ENCODE measurements at regions not wholly inside any gene's neighbourhood (a gene's known extent, or its start where the extent isn't known, plus 50 kb on each side); places are given as distances from the start of the nearest gene placed in this dataset.
"Not testable (repeated sequence)": the region's sequence is repeated elsewhere in the genome, so short reads cannot be mapped to it uniquely, and the experiment has no call there.

DNA sequence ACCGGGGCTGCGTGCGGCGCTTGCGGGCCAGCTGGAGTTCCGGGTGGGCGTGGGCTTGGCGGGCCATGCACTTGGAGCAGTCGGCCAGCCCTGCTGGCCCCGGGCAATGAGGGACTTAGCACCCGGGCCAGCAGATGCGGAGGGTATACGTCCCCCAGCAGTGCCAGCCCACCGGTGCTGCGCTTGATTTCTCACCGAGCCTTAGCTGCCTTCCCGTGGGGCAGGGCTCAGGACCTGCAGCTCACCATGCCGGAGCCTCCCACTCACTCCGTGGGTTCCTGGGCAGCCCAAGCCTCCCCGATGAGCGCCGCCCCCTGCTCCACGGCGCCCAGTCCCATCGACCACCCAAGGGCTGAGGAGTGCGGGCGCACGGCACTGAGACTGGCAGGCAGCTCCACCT, 51.4 kb upstream of the INPP4B start:
- in situ Hi-C loops (cut with HindIII; ENCODE audit: low pct_unique_long_range_greater_than_20kb, low sequenced_read_pairs): not testable (repeated sequence)

DNA sequence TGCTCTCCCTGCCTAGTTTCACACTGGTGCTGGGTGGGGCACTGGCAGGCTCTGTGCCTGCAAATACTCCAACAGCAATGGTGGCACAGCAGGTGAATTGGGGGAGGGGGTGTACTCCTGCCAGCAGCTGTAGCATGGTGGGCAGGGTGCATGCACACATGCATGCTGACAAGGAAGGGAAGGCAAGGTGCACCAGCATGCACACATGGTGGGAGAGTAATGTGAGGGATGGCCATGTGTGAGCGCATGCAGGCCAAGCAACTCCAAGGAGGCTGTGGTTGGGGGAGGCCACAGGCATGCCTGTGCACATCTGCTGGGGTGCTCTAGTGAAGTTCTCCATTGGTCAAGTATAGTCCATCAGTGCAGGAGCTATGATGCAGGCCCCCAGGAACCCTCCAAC, 54.5 kb upstream of the INPP4B start:
- in situ Hi-C loops (cut with HindIII; ENCODE audit: low pct_unique_long_range_greater_than_20kb, low sequenced_read_pairs): no loop called here

More for the DNA sequence above, 51.4 kb upstream of the INPP4B start:
- DNase-seq (ENCODE audit: low read depth, low spot score): not testable (repeated sequence)

DNA sequence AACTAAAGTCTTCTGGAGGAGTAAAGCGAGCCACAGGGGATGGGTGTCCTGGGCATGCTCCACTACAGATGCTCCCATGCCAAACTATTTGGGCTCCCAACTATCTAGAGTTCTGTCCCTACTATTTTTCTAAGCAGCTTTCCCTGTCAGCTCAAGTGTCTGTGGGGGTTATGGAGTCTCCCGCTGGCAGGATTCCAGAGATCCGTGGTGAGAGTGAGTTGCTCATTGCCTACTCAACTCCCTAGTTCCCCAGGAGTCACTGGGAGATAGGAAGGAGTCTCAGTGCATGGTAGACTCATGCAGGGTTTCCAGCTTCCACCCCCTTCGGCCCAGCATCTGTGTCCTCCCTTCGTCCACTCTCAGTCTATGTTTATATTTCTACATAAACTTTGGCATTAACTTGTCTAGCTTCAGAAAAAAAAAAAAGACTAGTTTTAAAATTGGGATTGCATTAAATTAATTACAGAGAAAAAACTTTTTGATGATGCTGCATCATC, 55.1 kb upstream of the INPP4B start:
- in situ Hi-C loops (cut with HindIII; ENCODE audit: low pct_unique_long_range_greater_than_20kb, low sequenced_read_pairs): no loop called here
- DNase-seq (ENCODE audit: low read depth, low spot score): no peak

More for the DNA sequence above, 54.5 kb upstream of the INPP4B start:
- DNase-seq (ENCODE audit: low read depth, low spot score): no peak

DNA sequence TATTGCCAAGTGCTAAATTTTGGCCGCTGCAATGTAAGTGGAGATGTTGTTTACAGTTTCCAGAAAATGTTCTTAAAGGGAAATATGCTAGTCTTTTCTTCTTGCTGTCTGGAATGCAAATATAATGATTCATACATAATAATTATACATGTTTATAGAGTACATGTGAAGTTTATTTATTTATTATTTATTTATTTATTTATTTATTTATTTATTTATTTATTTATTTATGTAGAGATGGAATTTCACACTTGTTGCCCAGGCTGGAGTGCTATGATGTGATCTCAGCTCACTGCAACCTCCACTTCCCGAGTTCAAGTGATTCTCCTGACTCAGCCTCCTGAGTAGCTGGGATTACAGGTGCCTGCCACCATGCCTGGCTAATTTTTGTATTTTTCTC, 57.5 kb upstream of the INPP4B start:
- DNase-seq (ENCODE audit: low read depth, low spot score); in situ Hi-C loops (cut with HindIII; ENCODE audit: low pct_unique_long_range_greater_than_20kb, low sequenced_read_pairs): not testable (repeated sequence)

DNA sequence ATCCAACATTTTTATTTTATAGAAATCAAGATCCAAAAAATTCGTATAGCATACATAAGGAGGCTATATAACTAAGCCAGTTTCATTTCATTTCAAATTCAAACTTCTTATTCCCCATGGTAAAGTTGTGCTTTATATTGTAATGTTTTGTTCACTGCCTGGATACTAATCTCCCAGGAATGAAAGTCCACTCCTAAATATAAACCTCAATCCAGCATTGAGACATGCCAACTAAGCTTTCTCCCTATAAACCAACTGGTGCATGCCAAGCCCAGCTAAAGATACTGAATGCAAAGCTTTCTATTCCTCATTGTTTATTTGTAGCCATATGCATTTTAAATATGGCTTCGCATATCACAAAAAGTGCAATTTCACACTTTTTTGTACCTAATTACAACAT, 63.8 kb upstream of the INPP4B start:
- in situ Hi-C loops (cut with HindIII; ENCODE audit: low pct_unique_long_range_greater_than_20kb, low sequenced_read_pairs): no loop called here
- no peak for DNase-seq (ENCODE audit: low read depth, low spot score)

DNA sequence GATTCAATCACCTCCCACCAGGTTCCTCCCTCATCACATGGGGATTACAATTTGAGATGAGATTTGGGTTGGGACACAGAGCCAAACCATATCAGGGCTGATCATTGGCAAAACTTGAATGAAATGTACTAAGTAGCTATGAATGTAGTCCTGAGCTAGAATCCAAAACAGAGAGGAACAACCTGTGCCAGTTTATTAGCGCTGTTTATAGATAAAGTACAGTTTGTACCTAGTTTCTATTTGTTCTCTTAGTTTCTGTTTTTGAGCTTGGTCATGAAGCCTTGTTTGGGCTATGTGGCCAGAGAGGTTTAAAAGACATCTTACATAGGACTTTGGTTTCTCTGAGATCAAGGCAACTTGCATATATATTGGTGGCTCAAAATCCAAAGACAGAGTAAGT, 66.9 kb upstream of the INPP4B start:
- no peak for DNase-seq (ENCODE audit: low read depth, low spot score)
- in situ Hi-C loops (cut with HindIII; ENCODE audit: low pct_unique_long_range_greater_than_20kb, low sequenced_read_pairs): no loop called here

DNA sequence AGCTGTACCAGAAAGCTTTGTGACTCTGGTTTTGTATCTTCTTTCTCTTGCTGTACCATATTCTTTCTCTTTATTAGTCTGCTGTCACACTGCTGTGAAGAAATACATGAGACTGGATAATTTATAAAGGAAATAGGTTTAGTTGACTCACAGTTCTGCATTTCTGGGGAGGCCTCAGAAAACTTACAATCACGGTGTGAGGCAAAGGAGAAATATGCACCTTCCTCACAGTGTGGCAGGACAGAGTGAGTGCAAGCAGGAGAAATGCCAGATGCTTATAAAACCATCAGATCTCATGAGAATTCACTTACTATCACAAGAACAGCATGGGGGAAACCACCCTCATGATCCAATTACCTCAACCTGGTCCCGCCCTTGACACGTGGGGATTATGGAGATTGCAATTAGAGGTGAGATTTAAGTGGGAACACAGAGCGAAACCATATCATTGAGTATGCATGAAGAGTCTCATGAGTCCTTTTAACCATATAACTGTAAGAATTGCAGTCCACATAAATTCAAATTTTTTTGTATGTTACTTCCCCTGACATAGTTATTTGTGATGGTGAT, 67.4 kb upstream of the INPP4B start:
- in situ Hi-C loops (cut with HindIII; ENCODE audit: low pct_unique_long_range_greater_than_20kb, low sequenced_read_pairs): no loop called here

DNA sequence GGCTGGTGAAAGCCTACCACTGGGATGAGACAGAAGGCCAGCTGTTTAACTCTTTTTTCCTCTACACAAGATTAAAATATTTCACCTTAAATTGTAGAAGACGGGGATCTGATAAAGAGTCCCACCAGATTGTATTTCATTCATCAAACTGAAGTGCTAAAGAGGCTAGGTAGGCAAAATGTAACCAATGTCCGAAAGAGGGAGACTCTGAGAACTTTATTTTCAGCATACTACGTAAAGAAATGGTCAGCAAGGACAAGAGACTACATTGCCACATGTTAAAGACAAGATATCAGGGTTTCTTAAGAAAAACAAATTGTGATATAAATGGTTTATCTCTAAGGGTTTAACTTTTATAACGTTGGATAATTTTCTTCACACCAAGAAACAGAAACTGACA, 71.6 kb upstream of the INPP4B start:
- in situ Hi-C loops (cut with HindIII; ENCODE audit: low pct_unique_long_range_greater_than_20kb, low sequenced_read_pairs): no loop called here
- peak; percentile 52 for DNase-seq (ENCODE audit: low read depth, low spot score)

More for the DNA sequence above, 67.4 kb upstream of the INPP4B start:
- DNase-seq (ENCODE audit: low read depth, low spot score): no peak

DNA sequence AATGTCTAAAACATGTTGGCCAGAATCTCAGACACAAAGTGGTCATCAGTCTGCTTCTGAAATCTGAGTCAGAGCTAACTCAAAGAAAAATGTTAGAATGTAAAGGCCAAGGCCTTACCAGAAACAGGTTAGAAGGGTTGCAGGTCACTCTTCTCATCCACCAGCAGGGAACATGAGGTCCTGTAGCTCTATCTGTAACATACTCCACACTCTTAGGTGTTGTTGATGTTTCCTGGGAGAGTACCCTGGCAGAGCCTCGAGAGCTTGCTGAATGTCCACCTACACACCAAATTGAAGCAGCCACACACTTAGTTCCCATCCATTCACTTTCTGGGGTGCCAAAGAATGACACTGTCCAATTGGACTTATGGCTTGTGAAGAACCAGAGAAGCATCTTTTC, 76.6 kb upstream of the INPP4B start:
- DNase-seq (ENCODE audit: low read depth, low spot score): no peak
- in situ Hi-C loops (cut with HindIII; ENCODE audit: low pct_unique_long_range_greater_than_20kb, low sequenced_read_pairs): no loop called here

DNA sequence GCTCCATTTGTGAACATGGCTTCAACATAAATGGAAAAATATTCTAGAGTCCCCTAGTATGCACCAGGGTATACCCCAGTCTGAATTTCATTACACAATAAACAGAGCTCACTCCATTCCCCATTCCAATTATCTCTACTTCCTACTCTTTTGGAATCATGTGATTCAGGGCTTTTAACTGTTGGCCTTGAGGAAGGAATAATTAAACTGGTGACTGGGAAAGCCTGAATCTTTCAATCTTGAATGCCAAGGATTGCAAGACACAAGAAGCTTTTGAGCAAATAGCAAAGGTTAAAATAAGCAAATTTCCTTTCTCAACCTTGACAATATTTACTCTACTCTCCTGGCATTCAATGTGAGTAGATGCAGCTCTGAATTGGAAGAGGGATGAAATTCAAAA, 77.5 kb upstream of the INPP4B start:
- DNase-seq (ENCODE audit: low read depth, low spot score): no peak
- in situ Hi-C loops (cut with HindIII; ENCODE audit: low pct_unique_long_range_greater_than_20kb, low sequenced_read_pairs): no loop called here

DNA sequence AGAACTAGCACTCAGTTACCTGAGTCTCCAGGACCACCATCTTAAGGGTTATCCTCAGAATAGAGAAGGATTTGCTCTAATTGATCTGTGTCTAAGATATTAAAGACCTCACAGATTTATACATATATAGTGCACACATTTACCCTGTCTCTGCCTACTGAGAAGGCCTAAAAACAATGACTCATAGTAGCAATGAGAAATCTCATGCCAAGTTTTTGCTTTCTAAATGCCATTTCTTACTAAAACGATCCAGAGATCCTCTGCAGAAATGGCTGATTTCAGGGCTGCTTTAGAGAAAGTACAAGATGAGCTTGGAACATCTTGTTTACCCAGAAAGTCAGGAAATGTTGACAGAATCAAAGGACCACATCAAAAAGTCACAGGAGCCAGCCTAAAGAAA, 79.1 kb upstream of the INPP4B start:
- in situ Hi-C loops (cut with HindIII; ENCODE audit: low pct_unique_long_range_greater_than_20kb, low sequenced_read_pairs): no loop called here
- no peak for DNase-seq (ENCODE audit: low read depth, low spot score)

DNA sequence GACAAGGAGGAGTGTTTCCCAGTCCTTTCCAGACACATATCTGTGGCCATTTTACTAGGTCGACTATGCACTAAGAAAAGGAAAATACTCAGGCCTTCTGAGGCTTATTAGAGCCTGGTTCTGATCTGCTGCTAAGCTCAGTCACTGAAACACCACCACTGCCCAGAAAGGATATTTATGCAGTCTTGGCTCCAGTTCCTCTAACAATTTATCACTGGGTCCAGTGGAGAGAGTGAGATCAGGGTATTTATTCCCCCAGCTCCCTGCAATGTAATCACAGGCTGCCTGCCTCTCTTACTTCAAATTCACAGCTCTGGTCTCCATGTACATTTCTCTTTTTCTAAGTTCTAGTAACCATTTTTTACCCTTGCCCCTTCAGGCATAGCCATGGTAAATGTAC, 81.6 kb upstream of the INPP4B start:
- in situ Hi-C loops (cut with HindIII; ENCODE audit: low pct_unique_long_range_greater_than_20kb, low sequenced_read_pairs): no loop called here
- no peak for DNase-seq (ENCODE audit: low read depth, low spot score)

DNA sequence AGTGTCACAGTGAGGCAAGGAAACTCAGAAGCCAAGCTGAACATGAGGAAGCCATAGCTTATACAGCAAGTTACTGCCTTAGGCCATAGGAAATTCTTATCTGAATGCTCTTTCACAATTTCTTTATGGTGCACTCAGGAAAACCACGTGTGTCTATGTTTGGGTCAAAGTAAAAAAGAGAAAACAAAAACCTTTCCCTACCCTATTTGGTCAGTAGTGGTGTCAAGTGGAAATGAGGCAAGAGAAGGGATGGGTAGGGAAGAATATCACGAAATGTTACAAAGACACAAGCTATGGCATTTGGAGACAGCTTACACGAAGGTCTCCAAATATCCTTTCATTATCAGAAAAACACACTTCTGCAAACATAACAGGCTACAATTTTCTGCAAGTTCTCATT, 83.4 kb upstream of the INPP4B start:
- in situ Hi-C loops (cut with HindIII; ENCODE audit: low pct_unique_long_range_greater_than_20kb, low sequenced_read_pairs): no loop called here
- DNase-seq (ENCODE audit: low read depth, low spot score): no peak

DNA sequence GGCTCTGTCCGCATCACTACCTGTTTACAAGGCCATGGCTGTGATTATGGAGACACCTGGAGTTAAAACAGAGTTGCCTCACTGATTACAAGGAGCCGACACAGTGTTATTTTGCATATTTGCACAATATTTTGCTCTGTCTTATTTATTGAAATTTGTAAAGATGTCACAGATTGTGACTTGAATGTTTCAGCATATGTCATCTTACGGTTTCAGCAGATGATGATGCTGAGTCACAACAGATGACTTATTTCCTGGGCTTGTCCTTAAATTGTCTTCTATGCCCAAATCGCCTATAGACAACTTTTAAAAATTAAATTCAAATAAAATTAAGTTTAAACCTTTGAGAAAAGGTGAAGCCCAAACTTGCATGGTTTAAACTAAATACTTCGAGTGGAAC, 87.1 kb upstream of the INPP4B start:
- in situ Hi-C loops (cut with HindIII; ENCODE audit: low pct_unique_long_range_greater_than_20kb, low sequenced_read_pairs): no loop called here
- no peak for DNase-seq (ENCODE audit: low read depth, low spot score)

DNA sequence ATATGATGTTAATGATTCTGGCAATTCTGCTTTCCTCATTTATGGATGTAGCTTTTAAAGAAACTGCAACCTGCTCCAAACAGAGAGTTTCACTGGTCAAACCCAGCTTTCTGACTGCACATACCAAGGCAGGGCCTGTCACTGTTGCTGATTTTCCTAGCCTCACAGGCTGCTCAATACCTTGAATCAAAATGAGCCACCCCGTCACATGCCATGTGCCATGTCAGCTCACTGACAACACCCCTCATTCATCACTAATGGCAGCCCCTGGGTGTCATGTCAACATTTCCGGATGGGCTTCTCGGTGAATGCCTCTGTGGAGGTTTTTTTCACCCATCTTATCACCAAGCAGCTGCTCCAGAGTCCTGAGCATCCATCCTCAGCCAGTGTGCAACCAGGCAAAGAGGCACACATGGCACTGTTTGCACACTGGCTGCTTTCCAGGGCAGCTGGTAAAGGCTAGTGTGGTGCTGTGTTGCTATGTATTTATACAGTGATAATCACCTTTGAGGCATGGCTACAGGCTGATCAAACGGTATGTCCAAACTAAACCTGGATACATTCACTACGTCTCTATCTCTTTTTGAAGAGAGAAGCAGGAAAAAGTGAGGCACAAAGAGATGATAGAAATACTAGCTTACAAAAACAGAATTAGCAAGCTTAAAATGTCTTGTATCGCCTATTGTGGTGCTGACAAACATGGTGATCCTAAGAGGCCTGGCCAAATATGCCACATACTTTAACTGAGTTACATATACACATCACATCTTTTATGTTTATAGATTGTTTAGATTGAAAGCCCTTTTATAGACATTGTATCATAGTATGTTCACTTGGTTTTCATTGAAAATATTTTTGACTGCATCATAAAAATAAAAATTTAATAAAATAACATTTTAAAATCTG, 94.6 kb upstream of the INPP4B start:
- in situ Hi-C loops (cut with HindIII; ENCODE audit: low pct_unique_long_range_greater_than_20kb, low sequenced_read_pairs): no loop called here
- no peak for DNase-seq (ENCODE audit: low read depth, low spot score)

DNA sequence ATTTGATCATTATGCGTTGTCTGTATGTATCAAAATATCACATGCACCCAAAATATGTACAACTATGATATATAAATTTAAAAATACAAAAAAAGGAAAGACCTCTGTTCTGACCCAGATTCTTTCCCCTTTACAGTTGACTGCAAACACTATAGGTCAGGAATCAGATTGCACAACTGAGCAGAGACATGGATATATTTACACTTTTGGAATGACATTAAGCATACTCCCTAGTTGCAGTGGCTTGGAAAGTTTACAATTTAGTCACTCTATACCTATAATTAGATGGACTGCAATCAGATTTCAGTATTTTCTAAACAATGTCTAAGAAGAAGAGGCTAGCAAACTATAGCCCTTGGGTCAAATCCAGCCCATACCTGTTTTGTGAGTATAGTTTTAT, 98.5 kb upstream of the INPP4B start:
- in situ Hi-C loops (cut with HindIII; ENCODE audit: low pct_unique_long_range_greater_than_20kb, low sequenced_read_pairs): no loop called here
- no peak for DNase-seq (ENCODE audit: low read depth, low spot score)

DNA sequence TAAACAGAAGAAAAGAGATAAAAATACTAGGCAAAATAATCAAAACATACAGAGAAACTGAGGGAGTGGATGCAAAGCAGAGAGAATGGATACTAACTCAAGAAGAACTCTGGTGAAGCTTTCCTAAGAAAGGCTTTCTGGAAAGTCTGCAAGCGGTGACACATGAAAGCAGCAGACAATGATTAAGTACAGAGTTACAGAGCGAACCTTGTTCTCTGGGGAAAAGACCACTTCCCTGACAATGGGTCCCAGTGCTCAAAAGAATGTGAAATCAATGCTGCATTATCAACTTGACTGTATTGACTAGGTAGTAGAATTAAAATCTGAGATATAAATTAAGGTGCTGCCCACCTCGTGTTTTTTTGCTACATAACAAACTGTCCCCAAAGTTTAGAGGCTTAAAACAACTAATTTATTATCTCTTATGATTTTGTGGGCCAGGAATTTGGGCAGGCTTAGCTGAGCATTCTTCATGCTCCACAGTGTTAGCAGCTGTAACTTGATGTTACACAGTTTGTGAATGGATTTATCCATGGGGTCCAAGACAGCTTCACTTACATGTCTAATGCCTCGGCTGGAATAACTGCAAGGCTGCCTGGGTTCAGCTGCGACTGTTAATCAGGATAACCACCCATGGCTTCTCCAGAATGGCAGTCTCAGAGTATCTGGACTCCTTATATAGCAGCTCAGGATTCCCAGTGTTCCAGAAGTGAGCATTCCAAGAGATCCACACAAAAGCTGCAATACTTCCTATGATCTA, 106.9 kb upstream of the INPP4B start:
- DNase-seq (ENCODE audit: low read depth, low spot score): peak; percentile 24
- in situ Hi-C loops (cut with HindIII; ENCODE audit: low pct_unique_long_range_greater_than_20kb, low sequenced_read_pairs): no loop called here

DNA sequence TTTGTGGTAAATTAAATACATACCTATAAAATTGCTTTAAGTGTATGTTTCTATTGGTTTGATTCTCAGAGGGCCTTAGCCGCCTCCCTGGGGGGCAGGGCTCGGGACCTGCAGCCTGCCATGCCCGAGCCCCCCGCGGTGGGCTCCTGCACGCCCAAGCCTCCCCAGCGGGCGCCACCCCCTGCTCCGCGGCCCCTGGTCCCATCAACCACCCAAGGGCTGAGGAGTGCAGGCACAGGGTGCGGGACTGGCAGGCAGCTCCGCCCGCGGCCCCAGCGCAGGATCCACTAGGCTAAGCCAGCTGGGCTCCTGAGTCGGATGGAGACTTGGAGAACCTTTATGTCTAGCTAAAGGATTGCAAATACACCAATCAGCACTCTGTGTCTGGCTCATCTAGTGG, 108.3 kb upstream of the INPP4B start:
- in situ Hi-C loops (cut with HindIII; ENCODE audit: low pct_unique_long_range_greater_than_20kb, low sequenced_read_pairs): no loop called here
- no peak for DNase-seq (ENCODE audit: low read depth, low spot score)

Data from SK-MEL-5 (cell line).